ENCODE measurements at regions not wholly inside any gene's neighbourhood (a gene's known extent, or its start where the extent isn't known, plus 50 kb on each side); places are given as distances from the start of the nearest gene placed in this dataset.
"Not testable (repeated sequence)": the region's sequence is repeated elsewhere in the genome, so short reads cannot be mapped to it uniquely, and the experiment has no call there.

- no peaks in the 10 kb centered on the region for H3K27me3 Mint-ChIP-seq
- H3K9me3 Mint-ChIP-seq = peaks cover 10% of the 10 kb centered on the region
- DNase-seq (ENCODE audit: low spot score in 2 of 2) = no peak
- peaks cover 5% of the 10 kb centered on the region for H3K36me3 Mint-ChIP-seq
- ATAC-seq (ENCODE audit: low read depth) = no peak
- no peak overlapping the region for H3K27ac Mint-ChIP-seq
- peaks cover 23% of the 10 kb centered on the region for H3K4me1 Mint-ChIP-seq
- no peak overlapping the region for H3K4me3 Mint-ChIP-seq
Observed at GRCh38 chr2:64273524-64274398, 129.5 kb upstream of the PELI1 start.

GRCh38 chr2:64274399-64275173 lies 130.4 kb upstream of the PELI1 start:
- no peak for DNase-seq (ENCODE audit: low spot score in 2 of 2)
- Mint-ChIP-seq H3K4me1 (peaks cover 23% of the 10 kb centered on the region), H3K36me3 (peaks cover 5% of the 10 kb centered on the region), H3K27me3 (no peaks in the 10 kb centered on the region), H3K4me3 (no peak overlapping the region), H3K9me3 (peaks cover 10% of the 10 kb centered on the region), H3K27ac (no peak overlapping the region)
- ATAC-seq (ENCODE audit: low read depth) = no peak

- no peak for DNase-seq (ENCODE audit: low spot score in 2 of 2)
- H3K9me3 Mint-ChIP-seq = peaks cover 10% of the 10 kb centered on the region
- ATAC-seq (ENCODE audit: low read depth) = no peak
- H3K36me3 Mint-ChIP-seq = peaks cover 5% of the 10 kb centered on the region
- no peak overlapping the region for H3K27ac Mint-ChIP-seq
- peaks cover 23% of the 10 kb centered on the region for H3K4me1 Mint-ChIP-seq
- no peaks in the 10 kb centered on the region for H3K27me3 Mint-ChIP-seq
- H3K4me3 Mint-ChIP-seq = no peak overlapping the region
Observed at GRCh38 chr2:64275174-64275466, 130.9 kb upstream of the PELI1 start.

- Mint-ChIP-seq H3K36me3 (no peaks in the 10 kb centered on the region), H3K4me3 (no peak overlapping the region), H3K27me3 (no peaks in the 10 kb centered on the region), H3K9me3 (peaks cover 1% of the 10 kb centered on the region), H3K27ac (no peak overlapping the region), H3K4me1 (peaks cover 23% of the 10 kb centered on the region)
- DNase-seq (ENCODE audit: low spot score in 2 of 2) (no peak), ATAC-seq (ENCODE audit: low read depth) (no peak)
Observed at GRCh38 chr2:64276417-64277095, 132.3 kb upstream of the PELI1 start.

- Mint-ChIP-seq H3K9me3 (peaks cover 1% of the 10 kb centered on the region), H3K36me3 (no peaks in the 10 kb centered on the region), H3K4me3 (no peak overlapping the region), H3K27me3 (no peaks in the 10 kb centered on the region), H3K4me1 (peaks cover 23% of the 10 kb centered on the region), H3K27ac (no peak overlapping the region)
- DNase-seq (ENCODE audit: low spot score in 2 of 2) (no peak), ATAC-seq (ENCODE audit: low read depth) (peak; percentile 14)
Observed at GRCh38 chr2:64277101-64277849, 133.1 kb upstream of the PELI1 start.

- not testable (repeated sequence) for H3K36me3 Mint-ChIP-seq; H3K4me1 Mint-ChIP-seq; ATAC-seq (ENCODE audit: low read depth); H3K9me3 Mint-ChIP-seq; H3K27ac Mint-ChIP-seq; H3K4me3 Mint-ChIP-seq; DNase-seq (ENCODE audit: low spot score in 2 of 2); H3K27me3 Mint-ChIP-seq
Observed at GRCh38 chr2:64280812-64281211, 136.6 kb upstream of the PELI1 start.

- ATAC-seq (ENCODE audit: low read depth) = peak; percentile 9
- DNase-seq (ENCODE audit: low spot score in 2 of 2) = no peak
- H3K27me3 Mint-ChIP-seq = no peaks in the 10 kb centered on the region
- no peak overlapping the region for H3K4me3 Mint-ChIP-seq
- H3K27ac Mint-ChIP-seq = no peak overlapping the region
- H3K4me1 Mint-ChIP-seq = no peaks in the 10 kb centered on the region
- no peaks in the 10 kb centered on the region for H3K9me3 Mint-ChIP-seq
- H3K36me3 Mint-ChIP-seq = no peaks in the 10 kb centered on the region
Observed at GRCh38 chr2:64283006-64283570, 138.9 kb upstream of the PELI1 start.

- Mint-ChIP-seq H3K4me1 (no peaks in the 10 kb centered on the region), H3K27me3 (no peaks in the 10 kb centered on the region), H3K27ac (no peak overlapping the region), H3K36me3 (no peaks in the 10 kb centered on the region), H3K4me3 (no peak overlapping the region), H3K9me3 (no peaks in the 10 kb centered on the region)
- ATAC-seq (ENCODE audit: low read depth) = peak; percentile 99
- peak in 1 of 2 donors; percentile 29 for DNase-seq (ENCODE audit: low spot score in 2 of 2)
Observed at GRCh38 chr2:64283641-64284361, 139.6 kb upstream of the PELI1 start.

- H3K27me3 Mint-ChIP-seq = no peaks in the 10 kb centered on the region
- H3K36me3 Mint-ChIP-seq = no peaks in the 10 kb centered on the region
- DNase-seq (ENCODE audit: low spot score in 2 of 2) (no peak), ATAC-seq (ENCODE audit: low read depth) (no peak)
- H3K4me3 Mint-ChIP-seq = no peak overlapping the region
- no peaks in the 10 kb centered on the region for H3K9me3 Mint-ChIP-seq
- H3K4me1 Mint-ChIP-seq = no peaks in the 10 kb centered on the region
- no peak overlapping the region for H3K27ac Mint-ChIP-seq
Observed at GRCh38 chr2:64284751-64285150, 140.5 kb upstream of the PELI1 start.

- no peak overlapping the region for H3K27ac Mint-ChIP-seq
- H3K4me1 Mint-ChIP-seq = no peaks in the 10 kb centered on the region
- DNase-seq (ENCODE audit: low spot score in 2 of 2) (no peak), ATAC-seq (ENCODE audit: low read depth) (no peak)
- H3K36me3 Mint-ChIP-seq = peaks cover 4% of the 10 kb centered on the region
- no peaks in the 10 kb centered on the region for H3K9me3 Mint-ChIP-seq
- no peak overlapping the region for H3K4me3 Mint-ChIP-seq
- H3K27me3 Mint-ChIP-seq = peaks cover 1% of the 10 kb centered on the region
Observed at GRCh38 chr2:64287202-64287740, 143.1 kb upstream of the PELI1 start.

- H3K27me3 Mint-ChIP-seq = peaks cover 1% of the 10 kb centered on the region
- ATAC-seq (ENCODE audit: low read depth) (no peak), DNase-seq (ENCODE audit: low spot score in 2 of 2) (no peak)
- no peak overlapping the region for H3K4me3 Mint-ChIP-seq
- peaks cover 4% of the 10 kb centered on the region for H3K36me3 Mint-ChIP-seq
- H3K27ac Mint-ChIP-seq = no peak overlapping the region
- no peaks in the 10 kb centered on the region for H3K4me1 Mint-ChIP-seq
- H3K9me3 Mint-ChIP-seq = no peaks in the 10 kb centered on the region
Observed at GRCh38 chr2:64288321-64289193, 144.3 kb upstream of the PELI1 start.

GRCh38 chr2:64289251-64289650 lies 145.0 kb upstream of the PELI1 start:
- peaks cover 1% of the 10 kb centered on the region for H3K27me3 Mint-ChIP-seq
- no peaks in the 10 kb centered on the region for H3K4me1 Mint-ChIP-seq
- H3K27ac Mint-ChIP-seq = no peak overlapping the region
- H3K4me3 Mint-ChIP-seq = no peak overlapping the region
- ATAC-seq (ENCODE audit: low read depth) = no peak
- DNase-seq (ENCODE audit: low spot score in 2 of 2) = no peak
- peaks cover 4% of the 10 kb centered on the region for H3K36me3 Mint-ChIP-seq
- no peaks in the 10 kb centered on the region for H3K9me3 Mint-ChIP-seq

All from memory B cell (primary cell).